H9 (cell line): ENCODE measurements at regions not wholly inside any gene's neighbourhood (a gene's known extent, or its start where the extent isn't known, plus 50 kb on each side); places are given as distances from the start of the nearest gene placed in this dataset.
A peak's percentile ranks its signal among the peaks of the same experiment; 100 is the strongest.

Experiments used
- DNase-seq: peaks from one replicate; pipeline ENCODE4 v3.0.0-alpha.2; 2017
- H2AFZ ChIP-seq: one replicate; pipeline ENCODE4 v1.6.1; 2013; ENCODE audit warnings: mild to moderate bottlenecking, low read length, control low read depth, moderate library complexity
- H2AK5ac ChIP-seq: 2 replicates; pipeline ENCODE4 v1.6.1; 2013; ENCODE audit warnings: low read length, control low read depth, mixed read lengths; ENCODE audit not compliant: insufficient read length
- H2BK120ac ChIP-seq: one replicate; pipeline ENCODE4 v1.6.1; 2013; ENCODE audit warnings: low read depth, mild to moderate bottlenecking, low read length, control low read depth, inconsistent platforms; ENCODE audit not compliant: poor library complexity, severe bottlenecking
- H2BK12ac ChIP-seq: 2 replicates; pipeline ENCODE4 v1.6.1; 2013; ENCODE audit warnings: low read length, control low read depth, mixed read lengths, low read depth; ENCODE audit not compliant: insufficient read length
- H2BK15ac ChIP-seq: 2 replicates; pipeline ENCODE4 v1.6.1; 2013; ENCODE audit warnings: low read depth, low read length, control low read depth
- H2BK20ac ChIP-seq: one replicate; pipeline ENCODE4 v1.6.1; 2013; ENCODE audit warnings: low read depth, mild to moderate bottlenecking, low read length, control low read depth, inconsistent platforms; ENCODE audit not compliant: poor library complexity, severe bottlenecking
- H2BK5ac ChIP-seq: 2 replicates; pipeline ENCODE4 v1.6.1; 2013; ENCODE audit warnings: low read length, control low read depth, mixed read lengths; ENCODE audit not compliant: insufficient read length
- H3K14ac ChIP-seq: 2 replicates; pipeline ENCODE4 v1.6.1; 2013; ENCODE audit warnings: low read length, control low read depth; ENCODE audit not compliant: insufficient read depth
- H3K18ac ChIP-seq: 2 replicates; pipeline ENCODE4 v1.6.1; 2013; ENCODE audit warnings: low read depth, mild to moderate bottlenecking, mixed read lengths, low read length, control low read depth; ENCODE audit not compliant: insufficient read length
- H3K23ac ChIP-seq: 2 replicates; pipeline ENCODE4 v1.6.1; 2013; ENCODE audit warnings: low read length, control low read depth, mixed read lengths, low read depth; ENCODE audit not compliant: insufficient read length
- H3K23me2 ChIP-seq: 2 replicates; pipeline ENCODE4 v1.6.1; 2013; ENCODE audit warnings: low read depth, mild to moderate bottlenecking, mixed read lengths, low read length, control low read depth; ENCODE audit not compliant: insufficient read length, poor library complexity, severe bottlenecking
- H3K27ac ChIP-seq: 2 replicates; pipeline ENCODE4 v1.5.1; 2013; ENCODE audit warnings: low read length, control low read depth, mixed read lengths, low read depth; ENCODE audit not compliant: insufficient read length
- H3K27me3 ChIP-seq: 2 replicates; pipeline ENCODE4 v1.6.1; 2013; ENCODE audit warnings: low read length, control low read depth, inconsistent platforms; ENCODE audit not compliant: insufficient read depth
- H3K4ac ChIP-seq: 2 replicates; pipeline ENCODE4 v1.6.1; 2013; ENCODE audit warnings: low read depth, mild to moderate bottlenecking, control low read depth, inconsistent platforms, low read length, moderate library complexity
- H3K4me1 ChIP-seq: 2 replicates; pipeline ENCODE4 v1.6.1; 2013; ENCODE audit warnings: low read length, control low read depth, inconsistent platforms; ENCODE audit not compliant: insufficient read depth
- H3K4me2 ChIP-seq: 2 replicates; pipeline ENCODE4 v1.6.1; 2013; ENCODE audit warnings: low read length, control low read depth, mixed read lengths; ENCODE audit not compliant: insufficient read length, insufficient read depth
- H3K56ac ChIP-seq: 2 replicates; pipeline ENCODE4 v1.6.1; 2013; ENCODE audit warnings: low read depth, mild to moderate bottlenecking, mixed read lengths, low read length, control low read depth; ENCODE audit not compliant: insufficient read length
- H3K79me1 ChIP-seq: 2 replicates; pipeline ENCODE4 v1.6.1; 2013; ENCODE audit warnings: low read depth, mild to moderate bottlenecking, moderate library complexity, low read length, control low read depth, inconsistent platforms; ENCODE audit not compliant: insufficient read depth, poor library complexity, severe bottlenecking
- H3K79me2 ChIP-seq: 2 replicates; pipeline ENCODE4 v1.6.1; 2013; ENCODE audit warnings: low read length, control low read depth, inconsistent platforms; ENCODE audit not compliant: insufficient read depth
- H3K9ac ChIP-seq: 2 replicates; pipeline ENCODE4 v1.6.1; 2013; ENCODE audit warnings: low read length, control low read depth, mixed read lengths; ENCODE audit not compliant: insufficient read length; ENCODE audit errors: extremely low read depth
- H3K9me3 ChIP-seq: one replicate; pipeline ENCODE4 v1.6.1; 2013; ENCODE audit warnings: low read depth, low read length, inconsistent platforms; ENCODE audit not compliant: control insufficient read depth
- H3T11ph ChIP-seq: one replicate; pipeline ENCODE4 v1.6.1; 2013; ENCODE audit warnings: mild to moderate bottlenecking, low read length, control low read depth, inconsistent platforms
- H4K20me1 ChIP-seq: one replicate; pipeline ENCODE4 v1.6.1; 2013; ENCODE audit not compliant: control insufficient read depth, insufficient read length, insufficient read depth
- H4K5ac ChIP-seq: 2 replicates; pipeline ENCODE4 v1.6.1; 2013; ENCODE audit warnings: low read depth, mild to moderate bottlenecking, mixed read lengths, low read length, control low read depth; ENCODE audit not compliant: insufficient read length
- H4K8ac ChIP-seq: replicated peaks from 2 replicates; pipeline ENCODE4 v1.6.1; 2013; ENCODE audit warnings: low read length, control low read depth, mixed read lengths, low read depth; ENCODE audit not compliant: insufficient read length
- H4K91ac ChIP-seq: 2 replicates; pipeline ENCODE4 v1.6.1; 2013; ENCODE audit warnings: low read depth, mild to moderate bottlenecking, moderate library complexity, mixed read lengths, low read length, control low read depth; ENCODE audit not compliant: insufficient read length
- H3K27ac Mint-ChIP-seq, 3 experiments: 2 replicates in 2 of 3; 3 replicates in 1 of 3; pipeline ENCODE4 v1.8.0; 2020 to 2021; ENCODE audit warnings: mixed read lengths in 3 of 3, mild to moderate bottlenecking in 1 of 3, moderate library complexity in 1 of 3
- H3K27me3 Mint-ChIP-seq: 2 replicates; pipeline ENCODE4 v1.8.0; 2021; ENCODE audit warnings: low read depth, mild to moderate bottlenecking, moderate library complexity, mixed read lengths
- H3K36me3 Mint-ChIP-seq, 3 experiments: 2 replicates in 2 of 3; 3 replicates in 1 of 3; pipeline ENCODE4 v1.8.0; 2020 to 2021; ENCODE audit warnings: low read depth in 3 of 3, mixed read lengths in 3 of 3; ENCODE audit not compliant: insufficient read depth in 1 of 3
- H3K4me1 Mint-ChIP-seq, 2 experiments: 2 replicates each; pipeline ENCODE4 v1.8.0; 2020; ENCODE audit warnings: mixed read lengths in 2 of 2
- H3K4me3 Mint-ChIP-seq, 2 experiments: 2 replicates in 1 of 2; 3 replicates in 1 of 2; pipeline ENCODE4 v1.8.0; 2020 to 2021; ENCODE audit warnings: mild to moderate bottlenecking in 2 of 2, mixed read lengths in 2 of 2, moderate library complexity in 1 of 2
- H3K9me3 Mint-ChIP-seq, 2 experiments: 2 replicates in 1 of 2; 3 replicates in 1 of 2; pipeline ENCODE4 v1.8.0; 2020; ENCODE audit warnings: mild to moderate bottlenecking in 2 of 2, mixed read lengths in 2 of 2, moderate library complexity in 1 of 2
- CTCF ChIP-seq: fragments of 200-600 bp; sonication (generic); conservative IDR thresholded peaks from 3 replicates; pipeline ENCODE4 v1.8.0; 2021; ENCODE audit warnings: antibody characterized with exemption, mild to moderate bottlenecking
- WGBS: extraction: QIAGEN DNeasy Blood & Tissue Kit; methylation state at CpG from one replicate; pipeline ENCODE4 v1.1.7; 2013; ENCODE audit warnings: missing lambda C conversion rate, low lambda C conversion rate, mixed read lengths; ENCODE audit not compliant: insufficient read length; ENCODE audit errors: extremely low coverage; 5-methylcytosine and 5-hydroxymethylcytosine counted together

- no peak for TF ChIP-seq CTCF
- Mint-ChIP-seq H3K4me1 (peaks cover 16 to 26% of the 10 kb centered on the region in 2 experiments), H3K27ac (peak overlapping the region; percentile 24 to 78 (median 54); a peak in 4 of 7 replicates), H3K36me3 (peaks cover 0 to 23% (median 21%) of the 10 kb centered on the region in 3 experiments; a peak in 4 of 7 replicates), H3K9me3 (peaks cover 5 to 7% of the 10 kb centered on the region in 2 experiments; a peak in 2 of 5 replicates), H3K4me3 (no peak overlapping the region), H3K27me3 (no peaks in the 10 kb centered on the region)
- H2AFZ ChIP-seq = no peak overlapping the region
- no peak overlapping the region for H2BK12ac ChIP-seq
- H2BK120ac ChIP-seq = no peak overlapping the region
- no peak overlapping the region for H2BK20ac ChIP-seq
- no peak overlapping the region for H3K27ac ChIP-seq
- no peak overlapping the region for H4K91ac ChIP-seq
- H2BK15ac ChIP-seq = no peak overlapping the region
- no peak overlapping the region for H3K9ac ChIP-seq
- no peak overlapping the region for H3K4me2 ChIP-seq
- H4K20me1 ChIP-seq = no peaks in the 10 kb centered on the region
- WGBS = no CpG with 5 or more reads among the region's 5 CpGs
- no peak overlapping the region for H3K18ac ChIP-seq
- H3K23ac ChIP-seq = no peak overlapping the region
- H3K23me2 ChIP-seq = no peaks in the 10 kb centered on the region
- H2AK5ac ChIP-seq = no peak overlapping the region
- H3K4ac ChIP-seq = no peak overlapping the region
- H3K79me2 ChIP-seq = no peaks in the 10 kb centered on the region
- H2BK5ac ChIP-seq = no peak overlapping the region
- no peak overlapping the region for H4K5ac ChIP-seq
- DNase-seq = peak; percentile 95
- H3K56ac ChIP-seq = no peak overlapping the region
- no peak overlapping the region for H4K8ac ChIP-seq
- H3K9me3 ChIP-seq = no peaks in the 10 kb centered on the region
- H3K27me3 ChIP-seq = no peaks in the 10 kb centered on the region
- no peaks in the 10 kb centered on the region; the same call in 1 of the 2 replicates for H3K4me1 ChIP-seq
- no peak overlapping the region for H3T11ph ChIP-seq
- H3K79me1 ChIP-seq = no peaks in the 10 kb centered on the region
- no peak overlapping the region for H3K14ac ChIP-seq
Measured at GRCh38 chr10:20954519-20954918, 57.4 kb upstream of the NEBL start.
